ENCODE measurements at regions not wholly inside any gene's neighbourhood (a gene's known extent, or its start where the extent isn't known, plus 50 kb on each side); places are given as distances from the start of the nearest gene placed in this dataset.

GRCh38 chr16:82302042-82302727 lies 132.2 kb upstream of the MPHOSPH6 start:
- H3K9me3 ChIP-seq (replicated peaks; ENCODE audit: control insufficient read depth, insufficient read depth, low read depth, low read length), result no peaks in the 10 kb centered on the region
- H4K20me1 ChIP-seq (replicated peaks; ENCODE audit: control insufficient read depth, insufficient read depth, low read length), result no peaks in the 10 kb centered on the region
- TF ChIP-seq WHSC1 (IDR thresholded peaks at IDR 0.05; ENCODE audit: low read length) (no peak), RBM25 (IDR thresholded peaks at IDR 0.05; ENCODE audit: low read depth, low read length, severe bottlenecking) (no peak), CHD2 (IDR thresholded peaks at IDR 0.05; ENCODE audit: low read depth, low read length) (no peak), ESRRA (IDR thresholded peaks at IDR 0.05; ENCODE audit: borderline replicate concordance, low read depth) (no peak), TCFL5 (CRISPR knock-in tag; conservative IDR thresholded peaks at IDR 0.05) (no peak), ZNF586 (CRISPR knock-in tag; conservative IDR thresholded peaks at IDR 0.05) (no peak), ZNF347 (CRISPR knock-in tag; IDR thresholded peaks at IDR 0.05; ENCODE audit: low read depth) (no peak), ZNF280A (IDR thresholded peaks at IDR 0.05; ENCODE audit: low read depth, partially characterized antibody) (no peak), SNAPC5 (CRISPR knock-in tag; IDR thresholded peaks at IDR 0.05) (no peak), FOXK2 (conservative IDR thresholded peaks at IDR 0.05 in 1 of 2, IDR thresholded peaks at IDR 0.05 in 1 of 2; ENCODE audit: low read depth in 2 of 2) (no peak), ZNF766 (CRISPR knock-in tag; conservative IDR thresholded peaks at IDR 0.05) (no peak), ZNF778 (CRISPR knock-in tag; IDR thresholded peaks at IDR 0.05) (no peak), ARHGAP35 (IDR thresholded peaks at IDR 0.05; ENCODE audit: partially characterized antibody) (no peak)
- no peaks in the 10 kb centered on the region for H3K36me3 ChIP-seq (ENCODE audit: control insufficient read depth, insufficient read depth, low read length)
- no TSS peak for BruUV-seq (replicated peaks)
- H3K79me2 ChIP-seq (ENCODE audit: control insufficient read depth, insufficient read depth, low read length), result no peaks in the 10 kb centered on the region
- no peaks in the 10 kb centered on the region for H3K9me1 ChIP-seq (ENCODE audit: control insufficient read depth, insufficient read depth, low read length)
- no peak overlapping the region for H3K27ac ChIP-seq (ENCODE audit: extremely low read depth, low read depth, low read length)
- ATAC-seq (no peak), FAIRE-seq (no peak), DNase-seq (ENCODE audit: extremely low read depth in 1 of 4, low spot score in 3 of 4) (no peak)
- no peak overlapping the region for H3K4me3 ChIP-seq
- intact Hi-C loops (cut with micrococcal nuclease) (no loop called here), in situ Hi-C loops (cut with MboI) (no loop called here)
- H3K9ac ChIP-seq (ENCODE audit: insufficient read depth in 1 of 2, low read depth in 2 of 2, low read length in 2 of 2), result no peak overlapping the region
- ChIA-PET CTCF (ENCODE audit: low intra/inter-chr PET ratio) (no interaction called here), POLR2A (no interaction called here)
- 1% methylated on average over 17 of the region's 17 CpGs for WGBS (ENCODE audit: insufficient coverage, low coverage, missing lambda C conversion rate)
- H3K4me1 ChIP-seq (replicated peaks in 1 of 2; ENCODE audit: control insufficient read depth in 2 of 2, insufficient read depth in 2 of 2, low read length in 2 of 2), result no peaks in the 10 kb centered on the region
- H3K4me2 ChIP-seq (ENCODE audit: insufficient read depth, low read length), result no peak overlapping the region
- no peak overlapping the region for H2AFZ ChIP-seq (ENCODE audit: low read depth, low read length)
- H3K27me3 ChIP-seq (ENCODE audit: control insufficient read depth in 2 of 2, insufficient read depth in 2 of 2, low read length in 2 of 2), result no peaks in the 10 kb centered on the region

All from K562 (cell line).